ENCODE measurements at regions not wholly inside any gene's neighbourhood (a gene's known extent, or its start where the extent isn't known, plus 50 kb on each side); places are given as distances from the start of the nearest gene placed in this dataset.
"Not testable (repeated sequence)": the region's sequence is repeated elsewhere in the genome, so short reads cannot be mapped to it uniquely, and the experiment has no call there.

DNA sequence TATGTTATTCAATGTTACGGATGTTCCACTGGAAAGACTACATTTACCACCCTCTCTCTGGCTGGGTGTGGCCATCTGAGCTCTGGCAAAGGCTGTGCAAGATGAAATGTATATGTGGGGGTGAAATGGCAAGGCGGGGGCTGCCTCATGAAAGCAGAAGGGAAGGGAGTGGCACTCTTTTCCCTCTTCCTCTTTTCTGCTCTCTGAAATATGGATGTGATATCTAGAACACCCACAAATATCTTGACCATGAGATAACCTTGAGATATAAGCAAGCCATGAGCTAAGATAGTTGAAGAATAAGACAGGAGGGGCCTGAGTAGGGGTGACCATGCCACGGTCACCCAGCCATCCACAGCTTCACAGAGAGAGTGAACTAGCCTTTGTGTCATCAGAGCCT lies 367.8 kb upstream of the ID2 start:
- no peak for DNase-seq

DNA sequence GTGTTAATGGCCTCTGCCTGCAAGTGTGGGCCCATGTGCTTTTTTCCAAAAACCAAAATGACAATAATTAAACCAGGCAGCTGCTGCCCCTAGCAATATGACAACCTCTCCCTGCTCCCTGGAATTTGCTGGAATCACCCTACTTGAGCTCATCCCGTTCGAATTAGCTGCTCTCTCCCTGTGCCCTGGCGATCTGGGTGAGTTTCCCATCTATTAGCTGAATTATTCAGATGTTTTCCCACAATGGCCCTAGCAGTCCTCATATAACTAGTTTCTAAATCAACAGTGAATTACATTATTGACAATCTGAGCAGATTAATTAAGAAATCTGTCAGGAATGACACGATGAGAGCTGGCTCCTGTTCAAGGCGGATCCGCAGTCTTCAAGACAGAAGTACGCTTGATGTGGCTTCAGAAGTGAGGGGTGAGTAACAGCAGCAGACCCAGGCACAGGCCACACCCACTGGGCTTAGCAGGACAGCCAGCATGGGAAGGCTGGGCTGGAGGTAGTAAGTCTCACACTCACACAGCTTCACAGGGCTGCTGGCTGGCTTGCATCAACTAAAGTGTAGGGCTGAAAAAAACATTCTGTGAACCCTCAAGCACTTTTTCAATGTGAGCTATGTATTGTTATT lies 366.2 kb upstream of the ID2 start:
- DNase-seq, result no peak

DNA sequence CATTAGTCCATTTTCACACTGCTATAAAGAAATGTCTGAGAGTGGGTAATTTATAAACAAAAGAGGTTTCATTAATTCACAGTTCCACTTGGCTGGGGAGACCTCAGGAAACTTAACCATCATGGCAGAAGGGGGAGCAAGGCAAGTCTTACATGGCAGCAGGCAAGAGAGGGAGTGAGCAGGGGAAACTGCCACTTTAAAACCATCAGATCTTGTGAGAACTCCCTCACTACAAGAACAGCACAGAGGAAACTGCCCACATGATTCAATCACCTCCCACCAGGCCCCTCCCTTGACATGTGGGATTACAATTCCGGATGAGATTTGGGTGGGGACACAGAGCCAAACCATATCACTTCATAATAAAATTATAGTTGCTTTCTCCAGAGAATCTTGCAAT lies 365.5 kb upstream of the ID2 start:
- DNase-seq, result no peak

DNA sequence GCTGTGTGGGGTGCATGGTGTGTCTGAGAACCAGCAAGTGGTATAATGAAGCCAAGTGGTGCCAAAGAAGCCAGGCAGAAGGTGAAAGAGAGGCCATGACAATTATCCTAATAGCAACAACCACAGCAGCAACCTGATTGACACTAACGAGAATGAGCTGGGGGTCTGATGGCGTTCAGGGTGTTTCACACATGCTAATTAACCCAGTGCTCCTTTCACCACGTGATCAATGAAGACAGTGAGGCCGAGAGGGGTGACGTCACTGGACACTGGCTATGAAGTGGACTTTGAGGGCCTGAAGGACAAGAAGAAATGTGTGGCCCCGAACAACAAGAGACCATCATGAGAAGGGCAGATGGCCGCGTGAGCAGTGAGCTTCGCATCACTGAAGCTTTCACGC lies 364.4 kb upstream of the ID2 start:
- DNase-seq, result no peak

DNA sequence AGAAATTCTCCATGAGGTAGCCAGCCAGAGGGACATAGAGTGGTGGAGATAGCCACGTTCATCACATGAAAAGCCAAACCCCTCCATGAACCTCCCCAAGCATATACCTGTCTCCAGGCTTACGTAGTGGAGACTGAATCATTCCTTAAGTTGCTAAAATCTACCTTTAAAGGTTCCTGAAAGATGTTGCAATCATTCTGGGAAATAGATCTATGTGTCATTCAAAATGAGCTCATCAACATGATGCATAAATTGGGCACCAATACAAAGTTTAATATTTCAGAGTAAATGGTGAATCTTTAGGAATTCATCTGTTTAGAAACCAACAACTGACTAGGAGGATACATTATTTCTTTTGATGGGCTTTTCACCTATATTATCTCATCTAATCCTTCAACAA lies 362.6 kb upstream of the ID2 start:
- DNase-seq, result no peak

DNA sequence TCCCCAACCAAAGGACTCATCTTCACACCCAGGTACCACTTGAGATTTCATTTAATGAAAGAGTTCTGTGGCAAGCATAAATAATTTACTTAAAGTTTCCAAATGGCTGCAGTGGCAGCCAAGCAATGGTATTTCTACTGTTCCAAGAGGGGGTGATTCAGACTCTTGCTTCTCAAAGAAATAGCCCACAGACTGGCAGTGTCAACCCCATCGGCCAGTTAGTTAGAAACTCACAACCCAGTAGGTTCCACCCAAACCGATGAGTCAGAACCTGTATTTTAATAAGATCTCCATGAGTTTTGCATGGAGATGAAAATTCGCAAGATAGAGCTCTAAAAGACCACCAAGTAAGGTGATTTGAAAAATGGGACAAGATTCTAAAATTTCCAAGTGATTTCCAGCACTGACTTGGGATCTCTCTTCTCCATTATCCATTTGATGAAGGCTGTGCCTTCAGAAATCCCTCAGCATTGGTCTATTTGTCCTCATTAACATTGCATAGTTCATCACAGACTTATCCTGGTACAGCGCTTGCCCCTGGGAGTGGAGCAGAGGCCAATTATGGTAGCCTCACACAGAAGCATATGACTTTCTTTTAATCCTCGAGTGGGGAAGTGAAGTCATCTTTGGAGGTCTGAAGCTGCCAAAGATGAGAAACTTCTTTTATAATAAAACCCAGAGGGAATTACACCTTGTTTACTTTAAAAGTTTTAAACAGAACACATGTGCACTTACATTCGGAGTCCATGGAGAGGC lies 361.4 kb upstream of the ID2 start:
- DNase-seq, result no peak

DNA sequence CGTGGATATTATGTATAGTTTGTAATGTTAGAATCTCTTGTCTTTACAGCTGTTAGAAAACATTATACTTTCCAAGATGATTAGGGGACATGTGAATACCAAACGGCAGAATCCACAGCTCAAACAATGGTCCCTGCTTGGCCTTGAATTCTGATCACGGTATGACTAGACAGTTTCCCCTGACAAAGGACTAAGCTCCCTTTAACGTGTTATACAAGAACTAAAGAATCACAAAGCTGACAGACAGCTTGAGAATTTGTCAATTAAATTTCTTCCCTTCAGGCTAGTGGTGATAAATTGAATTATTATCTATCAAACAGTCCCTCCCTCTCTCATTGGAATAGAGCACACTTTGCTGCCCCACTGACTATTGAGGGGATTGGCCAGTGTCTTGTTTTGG lies 359.2 kb upstream of the ID2 start:
- DNase-seq, result no peak

DNA sequence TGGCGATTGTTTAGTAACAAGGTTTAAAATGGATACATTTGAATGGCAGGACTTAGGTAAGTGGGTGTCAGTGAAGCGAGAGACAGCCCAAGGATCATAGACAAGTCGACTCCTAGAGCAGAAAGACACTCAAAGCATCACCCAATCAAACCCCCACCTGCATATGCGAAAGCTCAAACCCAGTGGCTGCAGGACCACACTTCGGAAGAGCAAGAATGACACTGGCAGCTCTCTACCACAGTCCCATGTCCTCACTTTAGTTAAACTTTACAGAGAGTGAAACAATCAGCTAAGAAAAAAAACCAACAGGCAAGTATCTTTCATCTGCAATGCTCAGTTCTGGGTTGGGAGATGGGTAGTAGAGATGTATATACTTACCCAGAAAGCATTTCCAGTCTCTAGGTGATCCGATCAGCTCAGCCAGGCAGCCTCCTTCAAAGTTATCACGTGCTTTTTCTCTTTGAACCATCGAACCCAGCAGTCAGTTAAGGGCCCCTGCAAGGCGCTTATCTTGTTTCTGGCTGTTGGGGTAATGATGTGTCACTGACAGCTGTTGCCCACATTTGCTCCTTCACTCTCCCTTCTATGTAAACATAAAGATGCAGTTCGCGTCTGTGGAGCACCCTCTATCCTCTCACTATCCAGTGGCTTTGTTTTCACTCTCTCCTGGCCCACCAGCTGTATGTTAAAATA lies 357.5 kb upstream of the ID2 start:
- no peak for DNase-seq

DNA sequence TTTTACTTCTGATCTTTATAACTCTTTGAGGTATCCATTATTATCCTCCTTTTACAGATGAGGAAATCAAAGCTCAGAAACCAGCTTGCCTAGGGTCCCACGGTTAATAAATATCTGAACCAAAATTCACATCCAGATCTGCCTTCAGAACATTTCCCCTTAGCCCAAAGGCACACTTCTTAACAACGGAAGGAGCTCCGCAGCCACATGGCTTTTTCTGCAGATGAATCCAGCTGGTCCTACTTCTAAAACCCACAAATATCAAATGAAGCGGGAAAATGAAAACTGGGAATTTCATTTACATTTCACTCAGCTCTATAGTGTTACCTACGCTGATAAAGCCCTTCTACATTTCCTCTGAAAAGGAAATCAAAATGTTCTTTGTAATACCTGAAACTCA lies 357.0 kb upstream of the ID2 start:
- no peak for DNase-seq

DNA sequence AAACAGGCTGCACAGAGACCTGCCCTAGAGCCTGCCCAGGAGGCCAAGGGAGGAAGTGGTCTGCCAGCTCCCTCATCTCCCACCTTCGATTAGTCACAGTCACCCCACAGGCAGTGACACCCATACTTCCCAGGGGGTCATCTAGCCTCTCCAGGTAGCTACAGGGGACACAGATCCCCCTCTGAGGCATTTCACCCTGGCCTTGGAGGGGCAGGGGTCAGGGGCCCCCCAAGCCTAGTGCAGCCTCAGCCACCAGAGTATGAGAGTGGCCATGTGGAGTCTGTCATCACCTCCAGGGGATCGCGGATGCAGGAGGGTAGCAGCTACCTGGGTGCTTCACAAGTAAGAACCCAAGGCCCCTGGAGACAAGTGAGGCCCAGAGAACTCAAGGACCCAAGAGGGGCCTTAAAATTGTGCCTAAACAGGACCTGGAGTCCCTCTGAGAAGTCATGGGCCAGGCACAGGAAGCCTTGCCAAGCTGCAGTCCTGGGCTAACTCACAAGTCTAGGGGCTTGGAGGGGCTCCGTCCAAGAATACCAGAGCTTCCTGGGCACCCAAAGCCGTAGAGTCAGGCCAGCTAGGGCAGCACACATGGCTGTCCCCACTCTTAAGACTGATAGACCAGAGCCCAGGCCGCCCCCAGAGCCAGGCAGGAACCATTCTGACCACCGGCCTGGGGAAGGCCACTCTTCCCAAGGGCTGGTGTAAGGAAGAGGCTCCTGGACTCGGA lies 354.3 kb upstream of the ID2 start:
- no peak for DNase-seq

DNA sequence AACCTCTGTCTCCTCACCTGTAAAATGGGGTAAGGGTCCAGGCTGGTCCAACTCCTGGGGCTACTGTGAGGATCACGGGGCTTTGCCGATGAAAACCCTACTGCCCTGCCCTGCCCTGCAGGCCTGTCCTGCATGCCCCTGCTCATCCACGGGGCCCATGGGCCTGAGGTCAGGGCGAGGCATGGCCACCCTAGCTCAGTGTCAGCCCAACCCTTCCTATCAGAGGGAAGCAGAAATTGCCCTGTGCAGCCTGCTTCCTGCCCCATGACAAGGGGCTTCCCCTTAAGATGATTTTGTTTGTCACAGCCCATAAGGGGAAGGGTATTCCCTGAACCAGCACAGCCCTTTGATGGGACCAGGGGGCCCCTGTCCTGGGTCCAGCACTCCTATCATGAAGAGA lies 353.6 kb upstream of the ID2 start:
- DNase-seq, result no peak

DNA sequence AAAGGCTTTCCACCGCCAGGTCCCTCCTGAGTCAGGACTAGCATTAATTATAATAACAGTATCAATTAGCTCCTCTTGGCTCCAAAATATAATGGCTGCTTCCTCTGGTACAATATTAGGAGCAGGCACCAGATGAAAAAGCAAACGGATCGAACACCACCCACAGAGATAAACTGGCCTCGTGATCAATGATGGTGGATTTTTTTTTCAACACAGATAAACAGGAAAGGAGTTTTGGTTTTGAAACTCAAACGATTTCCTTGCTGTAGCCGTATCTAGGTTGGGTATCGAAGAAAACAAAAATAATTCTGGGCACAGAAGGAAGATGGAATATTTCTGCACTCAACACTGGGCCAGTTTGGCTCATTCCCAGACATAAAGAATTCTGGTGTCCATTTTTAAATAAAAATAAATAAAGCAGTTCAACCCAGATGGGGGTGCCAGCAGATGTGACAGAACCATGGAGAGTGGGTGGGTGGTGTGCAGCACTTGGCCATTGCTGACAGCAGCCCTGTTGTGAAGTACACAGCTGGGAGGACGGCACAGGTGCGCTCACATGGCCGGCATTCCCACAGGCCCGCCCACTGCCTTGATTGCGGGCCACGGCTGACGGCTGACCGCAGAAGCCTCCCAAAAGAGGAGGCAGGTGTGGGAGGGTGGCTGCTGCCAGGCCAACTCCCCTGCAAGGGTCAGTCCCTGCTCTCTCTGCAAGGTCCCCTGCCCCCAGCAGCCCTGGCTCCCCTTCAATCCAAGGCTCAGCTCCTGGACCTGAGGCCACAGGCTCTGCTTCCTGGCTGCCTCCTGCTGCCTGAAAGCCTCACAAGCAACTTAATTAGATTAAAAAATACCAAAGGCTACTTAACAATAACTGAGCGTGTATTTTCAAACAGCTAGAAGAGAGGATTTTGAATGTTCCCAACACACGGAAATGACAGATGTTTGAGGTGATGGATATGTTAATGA lies 351.9 kb upstream of the ID2 start:
- no peak for DNase-seq

DNA sequence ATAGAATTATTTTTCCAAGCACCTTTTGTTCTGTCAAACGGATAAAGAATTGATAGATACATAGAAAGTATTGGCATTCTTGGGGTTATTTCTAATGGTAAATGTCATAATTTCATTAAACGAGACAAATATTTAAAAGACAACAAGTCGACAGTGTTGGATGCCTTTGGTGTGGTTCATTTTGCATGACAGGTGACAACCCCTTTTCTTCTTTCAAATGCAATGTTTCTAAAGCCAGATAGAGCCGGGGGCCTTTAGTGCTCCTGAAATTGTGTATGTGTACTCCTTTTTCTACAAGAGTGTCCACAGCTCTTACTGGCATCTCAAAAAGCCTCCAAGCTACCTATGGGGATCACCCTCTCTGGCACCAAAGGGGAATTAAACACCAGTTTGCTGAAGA lies 350.8 kb upstream of the ID2 start:
- DNase-seq, result no peak

DNA sequence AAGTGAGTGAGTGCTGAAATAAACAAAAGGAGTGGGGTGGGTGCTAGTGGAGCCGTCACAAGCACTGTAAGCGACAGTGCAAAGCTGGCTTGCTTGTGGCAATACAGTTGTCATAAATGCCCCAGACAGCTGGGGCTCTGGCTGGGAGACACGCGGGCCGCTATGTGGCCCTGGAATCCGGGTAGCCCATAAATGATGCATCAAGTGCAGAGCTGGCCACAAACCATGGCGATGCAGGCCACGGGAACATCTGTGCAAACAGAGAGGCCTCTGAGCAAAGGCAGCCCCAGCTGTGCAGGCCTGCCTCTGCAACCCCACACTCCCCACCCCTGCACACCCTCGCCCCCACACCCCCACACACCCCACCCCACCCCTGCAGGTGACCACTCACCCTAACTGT lies 349.2 kb upstream of the ID2 start:
- no peak for DNase-seq

DNA sequence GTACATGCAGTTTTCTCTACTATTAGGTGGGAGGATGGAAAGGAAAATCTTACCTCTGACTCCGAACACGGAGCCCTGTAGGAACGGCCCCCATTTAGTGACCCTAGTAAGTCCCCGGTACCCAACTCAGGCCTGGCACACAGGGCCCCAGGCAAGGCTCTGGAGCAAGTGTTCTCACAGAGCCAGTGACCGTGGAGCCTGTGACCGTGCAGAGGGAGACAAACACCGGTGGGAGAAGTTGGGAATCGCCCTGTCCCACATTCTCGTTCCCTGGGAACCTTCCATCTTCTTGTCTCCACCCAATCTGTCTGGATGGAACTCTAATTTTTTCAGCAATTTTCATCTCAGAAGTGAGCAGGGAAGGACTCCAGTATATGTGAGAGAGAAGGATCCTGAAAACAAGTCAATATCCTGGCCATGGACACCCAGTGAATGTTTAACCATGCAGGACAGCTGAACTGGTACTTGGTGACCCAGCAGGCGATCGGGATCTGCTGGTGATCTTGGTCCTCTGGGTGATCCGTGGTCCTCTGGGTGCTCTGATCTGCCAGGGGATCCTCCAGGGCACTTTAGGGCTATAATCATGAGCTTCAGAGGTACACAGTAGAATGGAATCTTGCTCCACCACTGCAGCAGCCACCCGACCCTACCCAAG lies 348.6 kb upstream of the ID2 start:
- no peak for DNase-seq

DNA sequence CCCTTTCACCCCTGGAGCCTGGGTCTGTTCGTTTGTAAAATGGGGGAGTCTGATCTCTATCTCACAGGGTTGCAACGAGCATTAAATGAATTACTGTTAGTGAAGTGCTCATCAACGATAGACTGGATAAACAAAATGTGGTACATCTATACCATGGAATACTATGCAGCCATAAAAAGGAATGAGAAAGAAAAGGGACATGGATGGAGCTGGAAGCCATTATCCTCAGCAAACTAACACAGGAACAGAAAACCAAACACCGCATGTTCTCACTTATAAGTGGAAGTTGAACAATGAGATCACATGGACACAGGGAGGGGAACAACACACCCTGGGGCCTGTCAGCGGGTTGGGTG lies 348.0 kb upstream of the ID2 start:
- not testable (repeated sequence) for DNase-seq

DNA sequence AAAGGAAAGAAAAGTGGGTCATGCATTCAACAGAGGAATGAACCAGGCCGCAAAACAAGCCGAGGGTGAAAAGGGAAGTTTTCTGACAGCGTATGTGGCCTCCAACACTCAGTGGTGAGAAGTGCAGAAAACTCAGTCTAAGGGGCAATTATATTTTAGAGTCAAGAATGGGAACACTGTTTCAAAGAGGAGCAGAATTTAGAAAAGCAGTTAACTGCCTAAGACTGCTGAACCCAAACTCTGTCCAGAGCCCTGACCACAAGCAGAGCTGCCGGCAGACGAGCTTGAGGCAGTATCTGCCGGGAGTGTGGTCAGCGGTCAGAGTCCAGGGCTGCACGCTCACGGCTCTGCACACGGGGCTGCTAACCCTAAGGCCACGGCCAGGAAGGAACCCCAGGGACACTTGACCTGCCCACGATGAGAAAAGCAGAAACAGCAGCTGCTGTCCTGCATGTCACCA lies 347.0 kb upstream of the ID2 start:
- no peak for DNase-seq

DNA sequence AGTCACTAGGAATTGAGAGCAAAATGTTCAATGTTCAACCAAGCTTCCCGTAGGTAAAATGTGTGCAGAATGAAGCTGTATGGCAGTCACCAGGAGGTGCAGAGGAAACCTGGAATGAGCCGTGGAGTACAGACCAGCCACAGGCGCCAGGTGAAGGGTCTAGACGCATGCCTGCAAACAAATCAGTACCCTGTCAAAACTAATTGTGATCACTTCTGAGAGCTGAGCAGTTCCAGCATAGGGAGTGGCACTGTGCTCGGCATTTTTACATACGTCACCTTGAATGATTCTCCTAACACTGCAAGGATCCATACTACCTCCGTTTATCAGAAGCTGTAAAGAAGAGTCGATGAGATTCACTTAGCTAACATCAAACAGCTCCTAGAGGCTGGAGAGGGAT lies 346.1 kb upstream of the ID2 start:
- DNase-seq, result no peak

DNA sequence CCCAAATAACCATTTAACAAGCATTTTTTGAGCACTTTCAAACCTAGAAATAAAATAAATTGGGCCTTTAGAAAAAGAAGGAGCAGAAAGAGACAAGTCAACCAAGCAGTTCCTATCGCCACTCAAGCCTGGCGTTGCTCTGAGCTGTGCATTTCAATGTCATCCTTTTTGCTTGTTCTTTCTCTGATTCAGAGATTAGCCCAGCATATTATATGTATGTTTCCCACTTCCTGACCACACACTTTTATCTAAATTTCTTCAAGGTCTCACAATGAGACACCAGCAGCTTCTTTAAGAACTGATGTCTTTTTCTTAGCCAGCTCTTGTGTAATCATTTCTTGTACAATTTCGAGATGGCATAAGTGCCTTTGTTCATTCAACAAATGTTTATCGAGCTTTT lies 344.5 kb upstream of the ID2 start:
- DNase-seq, result no peak

DNA sequence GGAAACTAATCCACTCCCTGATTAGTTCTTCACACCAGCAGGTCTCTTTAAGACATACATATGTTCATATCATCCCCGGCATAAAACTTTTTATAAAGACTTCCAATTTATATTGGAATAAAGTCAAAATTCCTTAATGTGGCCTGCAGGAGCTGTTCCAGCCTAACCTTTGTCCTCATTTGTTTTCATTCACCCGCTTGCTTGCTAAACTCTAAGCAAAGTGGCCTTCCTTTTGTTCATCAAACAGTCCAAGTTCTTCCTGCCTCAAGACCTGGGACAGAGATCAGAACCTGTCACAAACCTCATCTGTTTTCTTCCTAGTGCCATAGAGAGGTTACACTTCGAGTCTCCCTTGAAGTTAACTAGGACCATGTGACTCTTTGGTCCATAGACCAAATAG lies 339.4 kb upstream of the ID2 start:
- no peak for DNase-seq

DNA sequence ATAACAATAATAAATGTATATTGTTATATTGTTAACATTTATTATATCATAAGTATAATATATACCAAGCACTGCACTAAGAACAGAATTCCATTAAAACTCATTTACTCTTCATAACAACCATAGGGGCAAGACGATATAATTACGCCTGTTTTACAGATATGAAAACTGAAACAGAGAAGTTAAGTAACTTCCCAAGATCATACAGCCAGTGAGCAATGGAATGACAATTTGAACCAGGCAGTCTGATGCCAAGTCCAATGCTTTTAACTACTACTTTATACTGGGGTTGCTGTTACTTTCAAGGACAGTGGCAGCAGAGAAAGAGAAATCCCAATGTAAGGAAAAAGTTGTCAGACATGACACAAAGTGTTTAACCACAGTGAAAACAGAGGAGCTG lies 338.8 kb upstream of the ID2 start:
- DNase-seq, result no peak

Measured in left kidney (tissue), 1 donor.